CD1c-positive myeloid dendritic cell (primary cell): ENCODE measurements at regions not wholly inside any gene's neighbourhood (a gene's known extent, or its start where the extent isn't known, plus 50 kb on each side); places are given as distances from the start of the nearest gene placed in this dataset.
A peak's percentile ranks its signal among the peaks of the same experiment; 100 is the strongest.
"Not testable (repeated sequence)": the region's sequence is repeated elsewhere in the genome, so short reads cannot be mapped to it uniquely, and the experiment has no call there.

Experiments
- DNase-seq: peaks from one replicate; pipeline ENCODE4 v3.0.0-alpha.2; 2016; ENCODE audit errors: extremely low spot score

- no peak for DNase-seq
These were observed 569.0 kb downstream of the PTPRU start for GRCh38 chr1:29805122-29805895.

GRCh38 chr1:29804181-29804899 is 568.0 kb downstream of the PTPRU start:
- no peak for DNase-seq

GRCh38 chr1:29803486-29803885 is 567.2 kb downstream of the PTPRU start:
- no peak for DNase-seq

DNA sequence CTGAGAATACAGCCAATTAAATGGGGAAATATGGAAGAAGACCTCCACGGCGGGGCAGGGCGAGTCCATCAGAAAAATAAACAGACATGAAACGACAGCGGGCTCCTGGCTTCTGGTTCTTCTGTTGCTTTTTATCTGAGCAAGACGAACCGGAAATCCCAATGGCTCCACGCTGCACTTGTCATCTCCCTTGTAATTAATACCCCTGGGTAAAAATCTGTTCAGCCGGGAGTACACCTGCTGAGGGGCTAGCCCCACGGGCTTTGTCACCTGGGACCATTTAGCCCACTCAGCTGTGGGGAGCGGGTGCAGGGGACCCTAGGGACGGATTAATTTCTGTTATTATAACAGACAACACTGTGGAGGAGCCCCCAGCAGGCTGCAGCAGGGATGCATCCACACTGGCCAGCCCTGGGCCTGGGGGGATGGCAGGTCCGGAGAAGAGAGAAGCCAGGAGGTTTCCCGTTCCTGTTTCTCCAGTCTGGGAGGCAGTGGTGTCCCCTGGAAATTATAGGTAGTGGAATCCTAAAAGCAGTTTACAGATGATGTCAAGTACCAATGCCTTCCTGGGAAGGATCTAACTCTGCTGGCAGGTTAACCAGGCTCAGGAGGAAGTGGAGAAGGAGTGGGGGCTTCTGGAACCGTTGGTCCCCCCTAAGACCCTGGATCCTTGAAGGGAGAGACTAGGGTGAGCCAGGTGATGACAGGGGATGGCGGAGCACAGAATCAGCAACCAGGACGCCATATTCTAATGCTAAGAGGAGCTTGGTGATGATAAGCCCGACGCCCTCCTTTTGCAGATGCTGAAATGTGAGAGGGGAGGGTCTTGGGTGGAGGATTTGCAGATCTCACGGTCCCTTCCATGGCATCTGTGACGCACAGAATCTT is 566.1 kb downstream of the PTPRU start:
- DNase-seq = no peak

DNA sequence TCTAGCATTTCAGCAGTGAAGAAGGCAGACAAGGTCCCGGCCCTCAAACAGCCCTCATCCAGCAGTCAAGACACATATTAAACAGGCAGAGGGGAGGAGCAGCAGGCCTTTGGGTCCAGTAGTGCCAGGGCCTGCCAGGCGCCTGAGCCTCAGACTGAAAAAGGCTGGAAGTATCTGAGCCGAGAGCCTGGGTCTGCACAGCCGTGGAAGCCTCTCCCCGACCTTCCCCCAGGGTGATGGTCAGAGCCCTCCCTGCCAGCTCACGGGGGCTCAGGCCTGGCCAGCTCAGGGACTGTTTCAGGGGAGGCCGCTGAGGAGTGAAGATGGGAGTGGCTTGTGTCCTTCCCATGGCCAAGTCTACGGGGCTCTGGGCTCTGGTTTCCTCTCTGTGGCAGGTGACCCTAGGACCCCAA is 565.2 kb downstream of the PTPRU start:
- DNase-seq = no peak

DNA sequence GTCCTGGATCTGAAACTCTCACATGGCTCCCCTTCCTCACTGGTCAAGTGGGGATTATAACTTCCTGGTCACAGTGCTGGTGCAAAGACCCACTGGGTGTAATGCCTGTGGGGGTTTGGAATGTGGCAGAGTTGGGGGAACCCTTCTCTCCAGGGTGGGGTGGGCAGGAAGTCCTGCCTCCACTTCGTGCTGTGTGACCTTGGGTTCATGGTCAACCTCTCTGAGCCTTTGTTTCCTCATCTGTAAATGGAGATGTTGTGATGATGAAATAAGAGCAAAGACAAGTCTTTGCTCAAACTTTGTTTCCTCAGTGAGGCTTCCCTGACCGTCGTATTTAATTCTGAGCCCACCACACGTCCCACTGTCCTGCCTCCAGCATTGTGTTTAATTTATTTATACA is 564.7 kb downstream of the PTPRU start:
- no peak for DNase-seq

DNA sequence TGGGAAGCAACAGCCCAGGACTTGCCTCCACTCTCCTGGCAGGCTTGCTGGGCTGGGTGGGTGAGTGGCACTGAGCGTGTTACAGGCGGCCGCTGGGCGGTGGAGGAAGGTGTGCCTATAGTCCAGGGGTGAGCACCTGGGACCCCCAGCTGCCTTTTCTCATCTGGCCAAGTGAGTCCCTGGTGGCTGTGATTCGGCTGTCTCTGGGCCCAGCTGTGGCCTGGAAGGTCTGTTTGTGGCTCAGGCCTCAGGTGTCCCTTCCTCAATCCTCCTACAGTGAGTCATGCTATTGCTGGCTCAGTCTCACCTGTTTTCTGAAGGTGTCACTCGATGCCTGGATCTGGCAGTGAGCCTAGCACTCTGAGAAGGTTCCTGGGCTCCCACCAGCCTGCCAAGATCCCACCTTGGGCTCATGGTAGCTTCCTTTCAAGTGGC is 564.2 kb downstream of the PTPRU start:
- DNase-seq = no peak

DNA sequence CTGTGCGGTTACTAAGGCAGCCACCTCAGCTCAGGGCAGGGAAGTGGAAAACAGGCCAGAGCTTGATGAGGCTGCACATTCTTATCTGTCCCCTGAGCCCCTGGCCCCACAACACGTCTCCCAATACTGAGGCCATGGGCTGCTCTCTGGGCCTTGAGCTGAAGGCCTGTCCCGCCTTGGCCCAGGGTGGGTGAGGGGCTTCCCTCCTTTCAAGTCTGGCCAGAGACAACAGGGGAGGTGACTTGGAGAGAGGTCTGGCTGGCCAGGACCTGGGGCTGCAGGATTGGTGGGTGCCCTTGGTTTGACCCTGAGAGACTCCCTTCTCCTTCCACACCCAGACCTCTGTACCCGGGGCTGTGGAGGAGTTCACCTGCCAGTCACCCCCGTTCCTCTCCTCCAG is 563.8 kb downstream of the PTPRU start:
- DNase-seq = no peak

DNA sequence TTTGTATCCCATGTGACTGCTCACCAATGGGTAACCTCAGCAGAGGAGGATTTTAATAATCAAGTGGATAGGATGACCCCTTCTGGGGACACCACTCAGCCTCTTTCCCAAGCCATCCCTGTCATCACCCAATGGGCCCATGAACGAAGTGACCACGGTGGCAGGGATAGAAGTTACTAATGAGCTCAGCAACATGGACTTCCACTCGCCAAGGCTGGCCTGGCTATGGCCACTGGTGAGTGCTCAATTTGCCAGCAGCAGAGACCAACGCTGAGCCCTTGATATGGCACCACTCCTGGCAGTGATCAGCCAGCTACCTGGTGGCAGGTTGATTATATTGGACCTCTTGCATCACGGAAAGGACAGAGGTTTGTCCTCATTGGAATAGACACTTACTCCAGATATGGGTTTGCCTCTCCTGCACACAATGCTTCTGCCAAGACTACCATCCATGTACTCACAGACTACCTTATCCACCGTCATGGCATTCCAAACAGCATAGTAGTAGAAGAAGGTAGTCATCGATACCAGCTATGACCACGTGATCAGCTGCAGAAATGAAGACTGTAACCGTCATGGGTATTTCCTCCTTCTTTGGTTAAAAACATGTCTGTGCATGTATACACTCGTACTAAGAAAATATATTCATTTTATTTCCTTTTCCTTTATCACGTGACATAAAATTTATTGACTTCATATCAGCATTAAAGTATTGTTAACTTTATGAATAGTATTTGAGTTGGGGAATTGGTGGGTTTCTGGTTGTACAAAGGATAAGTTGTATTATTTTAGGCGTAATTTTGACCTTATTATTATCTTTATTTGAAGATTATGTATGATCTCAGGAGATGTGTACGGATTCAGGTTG is 562.6 kb downstream of the PTPRU start:
- DNase-seq = no peak

DNA sequence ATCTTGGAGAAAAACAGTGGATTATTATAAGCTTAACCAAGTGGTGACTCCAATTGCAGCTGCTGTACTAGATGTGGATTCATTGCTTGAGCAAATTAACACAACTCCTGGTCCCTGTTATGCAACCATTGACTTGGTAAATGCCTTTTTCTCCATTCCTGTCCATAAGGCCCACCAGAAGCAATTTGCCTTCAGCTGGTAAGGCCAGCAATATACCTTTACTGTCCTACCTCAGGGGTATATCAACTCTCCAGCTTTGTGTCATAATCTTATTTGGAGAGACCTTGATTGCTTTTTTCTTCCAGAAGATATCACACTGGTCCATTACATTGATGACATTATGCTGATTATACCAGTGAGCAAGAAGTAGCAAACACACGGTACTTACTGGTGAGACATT is 560.8 kb downstream of the PTPRU start:
- DNase-seq = not testable (repeated sequence)

DNA sequence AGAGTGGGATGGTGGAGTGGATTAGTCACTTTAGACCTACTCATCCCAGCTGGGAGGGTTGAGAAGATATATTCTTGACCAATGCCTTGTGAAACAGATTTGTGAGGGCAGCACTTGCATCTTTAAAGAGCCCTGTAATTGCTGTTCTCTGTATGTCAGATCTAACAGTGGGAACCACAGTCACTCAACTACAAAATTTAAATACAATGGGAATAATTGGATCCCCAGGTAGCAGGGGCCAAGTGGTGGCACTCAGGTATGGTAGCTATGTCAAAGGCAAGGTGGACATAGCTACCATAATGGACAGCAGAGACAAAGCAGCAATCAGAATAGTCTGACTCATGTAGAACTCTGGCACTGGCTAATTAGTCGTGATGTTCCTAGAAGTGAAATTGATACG is 559.6 kb downstream of the PTPRU start:
- DNase-seq = not testable (repeated sequence)

DNA sequence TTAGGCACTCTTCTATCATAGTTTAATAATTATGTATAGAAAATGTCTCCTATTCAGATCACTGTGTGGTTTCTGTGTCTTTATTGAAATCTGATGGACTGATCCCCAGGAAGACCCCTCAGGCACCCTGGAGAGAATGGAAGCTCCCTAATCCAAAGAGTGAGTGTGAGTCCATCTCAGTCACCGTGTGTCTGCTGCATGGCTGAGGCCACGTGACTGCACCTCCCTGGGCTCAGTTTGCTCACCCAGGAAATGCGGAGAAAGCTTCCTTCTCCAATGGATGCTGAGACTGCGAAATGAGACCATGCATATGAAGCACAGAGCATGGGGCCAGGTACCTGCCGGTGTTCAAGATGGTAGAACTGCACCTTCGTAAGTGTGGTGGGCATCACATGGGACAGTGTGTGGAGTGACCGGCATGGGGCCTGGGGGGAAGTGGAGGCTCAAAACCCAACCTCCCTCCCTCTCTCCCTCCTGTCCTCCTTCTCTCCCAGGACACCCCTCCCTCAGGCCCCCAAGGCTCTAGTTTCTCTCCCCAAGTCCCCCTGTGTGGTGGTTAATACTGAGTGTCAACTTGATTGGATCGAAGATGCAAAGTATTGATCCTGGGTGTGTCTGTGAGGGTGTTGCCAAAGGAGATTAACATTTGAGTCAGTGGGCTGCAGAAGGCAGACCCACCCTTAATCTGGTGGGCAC is 557.5 kb downstream of the PTPRU start:
- DNase-seq = no peak

- peak; percentile 72 for DNase-seq
These were observed 556.8 kb downstream of the PTPRU start for GRCh38 chr1:29793101-29793546.

DNA sequence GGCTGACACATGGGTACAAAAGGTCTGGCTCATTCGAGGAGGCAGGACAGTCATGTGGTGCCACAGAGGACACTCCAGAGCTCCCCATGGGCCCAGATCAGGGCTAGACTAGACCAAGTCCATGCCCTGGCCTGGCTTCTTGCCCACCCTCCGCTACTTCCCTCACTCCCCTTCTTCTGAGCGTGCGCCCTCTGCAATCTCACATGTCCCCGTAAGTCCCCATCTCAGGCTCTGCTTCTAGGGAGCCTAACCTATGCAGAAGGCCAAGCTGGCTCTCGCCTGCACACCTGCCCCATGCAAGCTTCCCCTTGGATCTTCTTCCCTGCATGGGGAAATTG is 553.6 kb downstream of the PTPRU start:
- DNase-seq = no peak

- no peak for DNase-seq
These were observed 553.0 kb downstream of the PTPRU start for GRCh38 chr1:29789221-29789909.

DNA sequence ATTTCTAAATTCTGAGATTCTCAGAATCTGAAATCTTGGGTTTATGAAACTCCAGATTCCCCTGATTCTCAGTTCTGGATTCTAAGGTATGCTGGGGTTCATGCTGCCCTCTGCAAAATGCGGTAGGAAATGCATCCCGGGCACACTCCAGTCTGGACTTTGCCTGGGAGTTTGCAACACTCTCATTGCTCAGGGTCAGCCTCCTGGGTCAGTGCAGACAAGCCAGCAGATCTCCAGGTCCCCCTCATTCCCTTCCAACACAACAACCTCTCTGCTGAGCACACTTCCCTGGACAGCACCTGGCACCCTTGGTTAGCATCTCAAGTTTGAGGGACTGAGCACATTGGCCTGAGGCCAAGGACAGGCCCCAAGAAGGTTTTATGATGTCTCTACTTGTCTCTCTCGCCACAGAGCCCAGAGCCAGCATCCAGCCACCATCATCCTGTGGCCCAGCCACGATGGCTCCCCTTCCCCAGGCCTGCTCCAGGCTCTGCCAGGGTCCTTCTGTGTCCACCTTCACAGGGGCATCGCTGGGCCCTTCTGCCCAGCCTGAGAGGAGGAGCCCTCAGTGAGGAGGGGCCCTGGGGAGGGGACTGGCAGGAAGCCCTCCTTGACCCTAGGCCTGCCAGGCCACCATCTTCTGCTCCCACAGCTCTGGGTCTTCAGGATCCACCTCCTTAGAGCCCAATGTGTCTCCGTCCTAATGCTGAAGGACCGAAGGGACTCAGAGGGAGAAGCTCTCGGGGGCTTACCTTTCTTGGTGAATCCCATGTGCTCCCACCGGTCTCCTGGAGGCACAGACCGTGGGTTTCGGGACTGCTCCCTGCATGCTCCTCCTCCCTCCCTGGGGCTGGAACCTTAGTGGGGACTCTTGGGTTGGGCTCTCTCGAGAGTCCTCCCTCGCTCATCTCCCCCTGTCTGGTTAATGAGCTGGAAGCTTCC is 550.7 kb downstream of the PTPRU start:
- no peak for DNase-seq

DNA sequence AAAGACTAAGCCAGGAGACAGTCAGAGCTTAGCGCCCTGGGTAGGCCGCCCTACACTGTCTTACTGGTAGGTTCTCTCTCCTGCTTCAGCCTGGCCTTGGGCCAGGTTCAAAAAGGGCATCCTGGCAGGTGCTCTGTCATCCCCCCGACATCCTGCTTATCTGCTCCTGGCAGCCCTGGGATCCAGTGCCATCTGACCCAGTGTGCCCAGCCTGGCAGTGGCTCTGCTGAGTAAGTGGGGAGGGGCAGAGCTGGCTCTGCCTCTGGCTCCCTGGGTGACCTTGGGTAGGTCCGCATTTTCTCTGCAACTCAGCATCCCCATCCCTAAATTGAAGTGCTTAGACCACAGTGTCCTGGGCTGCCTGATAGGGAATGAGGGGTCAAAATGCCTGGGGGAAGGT is 549.9 kb downstream of the PTPRU start:
- DNase-seq = no peak

DNA sequence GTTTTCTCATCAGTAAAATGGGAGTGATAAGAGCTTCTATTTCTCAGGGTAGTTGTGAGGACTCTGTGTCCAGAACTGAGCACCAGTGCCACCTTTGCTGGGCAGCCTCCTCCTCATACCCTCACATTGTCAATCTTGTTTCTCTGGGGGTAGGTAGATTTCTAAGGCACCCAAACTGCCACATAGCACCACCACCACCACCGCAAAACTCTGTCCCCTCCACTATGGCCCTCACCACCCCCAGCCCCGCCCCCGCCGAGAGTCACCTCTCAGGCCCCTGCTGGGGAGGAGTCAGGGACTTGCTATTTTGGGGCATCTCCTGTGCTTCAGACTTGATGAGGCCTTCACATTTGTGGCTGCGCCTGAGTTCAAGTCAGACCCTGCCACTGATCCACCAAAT is 549.2 kb downstream of the PTPRU start:
- DNase-seq = no peak

DNA sequence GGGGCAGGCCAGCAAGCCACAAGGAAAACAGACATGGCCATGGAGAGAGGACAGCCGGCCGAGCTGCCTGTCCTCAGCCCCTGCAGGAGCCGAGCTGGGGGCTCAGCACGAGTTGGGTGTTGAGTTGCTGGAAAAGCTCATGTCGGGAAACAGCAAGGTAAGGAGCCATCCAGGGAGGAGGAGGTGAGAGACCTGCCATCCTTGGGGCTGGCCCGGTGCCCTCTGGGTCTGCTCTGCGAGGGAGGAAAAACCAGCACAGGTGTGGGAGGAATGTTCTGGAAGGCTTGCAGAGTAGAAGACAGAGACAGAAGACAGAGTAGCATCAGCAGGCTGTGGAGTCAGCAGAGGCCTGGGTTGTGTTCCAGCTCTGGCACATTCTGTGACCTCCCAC is 548.8 kb downstream of the PTPRU start:
- DNase-seq = no peak
